HepG2 (cell line): ENCODE measurements at regions not wholly inside any gene's neighbourhood (a gene's known extent, or its start where the extent isn't known, plus 50 kb on each side); places are given as distances from the start of the nearest gene placed in this dataset.

Source experiments
- FOXA1 ChIP-seq, 2 experiments: fragments of 450-650 bp in 1 of 2; sonication (generic) in 1 of 2; formaldehyde crosslinking in 1 of 2; IDR thresholded peaks; 2 replicates each; pipeline versions ENCODE4 v1.4.0 to v1.6.1; 2016 to 2020; ENCODE audit warnings: missing genetic modification reagents in 1 of 2
- POLR2A ChIP-seq, 2 experiments: IDR thresholded peaks; 2 replicates each; pipeline ENCODE4 v1.6.1; 2011; ENCODE audit warnings: low read depth in 2 of 2, low read length in 2 of 2, mild to moderate bottlenecking in 1 of 2, moderate library complexity in 1 of 2; ENCODE audit not compliant: insufficient read depth in 1 of 2
- SP5 ChIP-seq: IDR thresholded peaks from 2 replicates; pipeline ENCODE4 v1.6.1; 2016; ENCODE audit warnings: low read depth, borderline replicate concordance

DNA sequence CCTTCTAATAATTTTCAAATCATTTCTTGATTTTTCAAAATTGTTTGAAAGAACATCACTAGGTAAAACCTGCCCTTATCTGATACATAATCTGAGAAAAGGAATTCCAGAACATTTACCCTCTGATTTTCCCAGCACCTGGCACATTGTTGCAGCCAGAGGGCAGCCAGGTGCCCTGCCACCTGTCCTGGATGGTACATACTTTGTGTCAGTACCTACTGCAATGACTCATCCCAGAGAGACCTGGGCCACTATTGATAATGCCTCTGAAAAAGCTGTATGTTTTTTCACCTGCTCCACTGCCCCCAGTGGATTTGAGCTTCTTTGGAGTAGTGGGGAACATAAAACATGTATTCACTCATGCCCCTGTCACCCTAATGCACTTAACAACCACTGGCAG lies 648.9 kb upstream of the GBE1 start:
- TF ChIP-seq FOXA1 (IDR thresholded peaks at IDR 0.05) (no peak), FOXA1 (CRISPR knock-in tag; IDR thresholded peaks at IDR 0.05) (no peak), POLR2A (IDR thresholded peaks at IDR 0.05; ENCODE audit: insufficient read depth in 1 of 2, low read depth in 2 of 2, low read length in 2 of 2) (no peak), SP5 (CRISPR knock-in tag) (no peak)
